ENCODE measurements at regions not wholly inside any gene's neighbourhood (a gene's known extent, or its start where the extent isn't known, plus 50 kb on each side); places are given as distances from the start of the nearest gene placed in this dataset.

DNA sequence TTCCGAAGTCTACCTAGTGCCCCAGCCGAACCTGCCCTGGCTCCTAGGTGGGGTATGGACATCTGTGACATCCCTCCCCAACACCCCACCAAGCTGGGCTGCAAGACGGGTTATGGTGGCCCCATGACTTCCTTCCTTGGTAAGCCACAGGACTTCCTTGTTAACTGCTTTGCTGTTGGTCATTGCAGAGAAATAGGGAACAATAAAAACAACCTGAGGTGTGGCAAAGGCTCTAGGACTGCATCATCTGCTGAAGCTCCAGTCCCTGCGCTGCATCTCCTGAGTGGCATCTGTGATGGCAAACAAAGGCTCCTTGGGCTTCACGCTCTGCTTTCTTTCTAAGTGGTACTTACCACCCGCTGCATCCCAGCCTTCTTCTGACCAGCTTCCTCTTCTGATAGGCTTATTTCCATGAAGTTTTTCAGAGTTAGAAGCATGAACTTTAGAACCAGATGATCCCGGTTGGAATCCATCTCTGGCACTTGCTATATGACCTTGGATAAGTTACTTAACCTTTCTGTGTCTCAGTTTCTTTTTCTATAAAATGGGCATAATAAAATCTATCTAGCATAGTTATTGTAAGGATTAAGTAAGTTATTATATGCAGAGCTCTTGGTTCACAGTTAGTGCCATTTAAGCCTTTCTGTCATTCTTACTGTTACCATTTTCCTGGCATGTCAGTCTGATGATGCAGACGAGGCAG, 216.8 kb downstream of the RPS24 start:
- no peak for DNase-seq

DNA sequence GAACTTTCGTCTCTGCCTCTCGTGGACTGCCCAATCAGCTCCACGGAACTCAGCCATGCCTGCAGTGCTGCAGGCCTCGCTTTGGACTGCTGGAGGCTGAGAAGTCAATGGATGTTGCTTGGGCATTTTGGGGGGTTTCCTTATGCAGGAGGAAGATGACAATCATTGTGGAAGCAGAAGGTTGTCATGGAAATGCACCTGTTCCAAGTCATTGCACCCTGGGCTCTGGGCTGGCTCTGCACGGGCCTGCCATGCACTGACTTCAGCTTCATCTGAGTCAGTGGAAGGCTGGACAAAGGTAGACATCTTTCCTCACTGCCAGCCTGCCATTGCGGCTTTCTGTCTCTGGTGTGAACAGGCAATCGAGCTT, 217.3 kb downstream of the RPS24 start:
- DNase-seq = no peak

DNA sequence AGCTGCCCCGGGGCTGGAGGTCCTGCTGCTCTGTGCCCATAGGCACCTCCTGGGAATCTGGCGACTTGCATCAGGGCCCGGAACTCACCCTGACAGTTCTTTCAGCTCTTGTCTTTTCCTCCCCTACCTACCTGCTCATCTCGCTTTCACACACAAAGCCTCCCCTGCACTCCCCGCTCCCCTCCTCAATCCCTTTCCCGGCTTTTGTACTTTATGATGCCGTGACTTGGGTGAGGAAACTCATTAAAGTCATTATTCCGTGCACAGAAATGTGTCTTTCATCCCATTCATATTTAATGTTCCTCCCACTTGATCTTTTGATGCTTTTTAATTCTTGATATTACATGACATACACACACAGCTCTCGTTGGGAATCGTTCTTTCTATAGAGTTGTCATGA, 218.6 kb downstream of the RPS24 start:
- DNase-seq = no peak

GRCh38 chr10:78253063-78253853, 219.6 kb downstream of the RPS24 start:
- DNase-seq = no peak

DNA sequence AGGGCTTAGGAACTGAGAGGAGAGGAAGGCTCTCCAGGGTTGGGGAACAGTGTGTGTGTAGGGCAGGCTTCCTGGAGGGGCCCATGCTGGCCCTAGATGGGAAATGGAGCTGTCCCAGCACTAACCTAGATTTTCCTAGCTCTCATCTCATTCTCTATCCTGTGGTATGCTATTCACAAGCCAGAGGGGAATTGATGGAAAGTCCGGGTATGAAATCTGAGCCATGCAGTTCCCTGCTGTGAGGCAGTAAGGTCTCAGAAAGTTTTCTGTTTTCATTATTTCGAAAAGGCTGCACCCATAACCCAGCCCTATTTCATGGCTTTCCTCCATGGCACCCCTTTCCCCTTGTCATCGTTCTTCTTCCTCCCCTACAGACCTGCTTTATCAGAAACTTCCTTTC, 220.3 kb downstream of the RPS24 start:
- no peak for DNase-seq

GRCh38 chr10:78255214-78255613, 221.6 kb downstream of the RPS24 start:
- no peak for DNase-seq

DNA sequence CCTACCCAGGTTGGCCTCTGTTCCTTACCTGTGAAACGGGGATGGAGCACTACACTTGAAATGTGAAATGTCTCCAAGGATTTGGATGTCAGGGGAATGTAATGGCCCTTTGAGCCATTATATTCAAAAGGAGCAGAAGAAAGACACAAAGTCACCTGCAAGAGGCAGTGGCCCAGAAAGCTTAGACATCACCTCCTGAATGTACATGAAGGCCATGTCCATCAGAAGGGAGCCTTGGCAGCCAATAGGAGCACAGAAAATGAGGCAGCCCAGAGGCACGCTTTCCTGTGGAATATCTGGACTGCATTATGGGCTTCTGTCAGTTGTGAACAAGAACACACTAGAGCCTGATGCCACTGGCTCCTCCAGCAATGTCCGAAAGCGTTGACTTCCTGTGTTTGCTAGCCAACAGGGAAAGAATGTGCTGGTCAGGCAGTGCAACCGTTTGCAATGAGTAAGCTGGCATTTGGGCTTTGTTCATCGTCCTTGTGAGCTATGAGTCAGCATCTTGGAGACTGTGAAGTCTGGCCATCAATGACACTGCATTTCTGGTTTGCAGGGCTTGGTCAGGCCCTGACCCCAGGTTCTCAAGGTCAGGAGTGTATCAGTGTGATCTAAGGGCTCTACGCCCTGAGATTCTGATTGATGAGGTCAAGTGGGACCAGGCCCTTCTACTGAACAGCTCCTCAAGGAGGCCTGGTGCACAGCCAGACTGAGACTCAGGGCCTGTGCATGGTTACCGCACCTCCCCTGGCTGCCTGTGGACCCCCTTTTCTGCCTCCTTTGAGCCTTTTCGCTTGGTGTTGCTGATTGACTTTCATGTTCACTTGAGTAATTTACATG, 222.4 kb downstream of the RPS24 start:
- no peak for DNase-seq

DNA sequence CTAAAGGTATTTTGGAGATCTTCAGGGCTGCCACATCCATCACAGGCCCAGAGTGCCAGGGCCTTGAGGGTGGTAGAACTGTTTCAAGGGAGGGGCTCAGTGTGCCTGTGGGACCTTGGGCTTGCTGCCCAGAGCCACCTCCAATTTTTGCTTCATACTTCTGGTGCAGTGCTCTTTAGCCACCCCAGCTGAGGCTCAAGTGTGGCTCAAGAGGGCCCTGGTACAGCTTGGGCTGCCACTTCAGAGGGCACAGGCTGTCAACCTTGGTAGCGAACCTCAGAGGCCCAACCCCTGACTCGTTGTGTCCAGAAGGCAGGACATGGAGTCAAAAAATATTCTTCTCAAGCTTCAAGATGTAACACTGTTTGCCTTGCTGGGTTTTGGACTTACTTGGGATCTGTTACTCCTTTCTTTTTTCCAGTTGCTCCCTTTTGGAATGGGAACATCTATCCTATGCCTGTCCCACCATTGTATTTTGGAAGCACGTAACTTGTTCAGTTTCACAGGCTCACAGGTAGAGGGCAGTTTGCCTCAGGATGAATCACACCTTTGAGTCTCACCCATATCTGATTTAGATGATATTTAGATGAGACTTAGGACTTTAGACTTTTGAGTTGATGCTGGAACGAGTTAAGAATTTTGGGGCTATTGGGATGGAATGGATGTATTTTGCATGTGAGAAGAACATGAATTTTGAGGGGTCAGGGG, 224.8 kb downstream of the RPS24 start:
- no peak for DNase-seq

DNA sequence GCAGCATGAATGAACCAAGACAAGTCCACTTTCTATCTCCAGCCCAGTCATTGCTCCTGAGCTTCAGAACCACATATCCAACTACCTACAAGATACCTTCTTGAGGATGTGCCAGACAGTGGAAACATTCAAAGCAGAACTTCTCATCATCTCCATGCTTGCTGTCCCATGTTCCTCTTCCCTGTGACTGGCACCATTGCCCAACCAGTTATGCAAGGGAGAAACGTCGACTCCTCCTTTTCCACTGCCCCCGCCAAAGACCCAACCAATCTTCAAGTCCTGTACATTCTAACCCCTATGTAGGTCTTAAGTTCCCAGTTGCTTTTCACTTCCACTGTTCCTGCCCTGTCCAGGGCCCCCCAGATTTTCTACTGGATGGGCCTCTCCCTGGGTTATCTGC, 225.7 kb downstream of the RPS24 start:
- DNase-seq = no peak

- no peak for DNase-seq
These were observed 226.5 kb downstream of the RPS24 start for GRCh38 chr10:78260141-78260540.

DNA sequence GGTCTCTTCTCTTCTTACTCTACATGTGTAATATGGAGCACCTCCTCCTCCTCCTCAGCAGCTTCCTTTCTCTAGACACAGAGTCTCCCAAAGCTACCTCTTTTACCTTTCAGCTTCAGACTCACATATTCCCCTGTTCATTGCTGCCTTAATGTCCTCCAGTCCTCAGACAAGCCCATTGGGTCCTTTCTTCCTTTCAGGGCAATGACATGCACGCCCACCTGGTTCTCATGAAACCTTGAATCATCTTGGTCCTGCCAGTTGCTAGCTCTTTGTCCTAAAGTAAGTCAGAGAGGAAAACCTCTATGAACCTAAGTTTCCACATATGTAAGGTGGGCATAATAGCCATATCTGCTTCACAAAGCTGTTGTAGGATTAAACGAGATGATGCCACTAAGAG, 227.0 kb downstream of the RPS24 start:
- no peak for DNase-seq

DNA sequence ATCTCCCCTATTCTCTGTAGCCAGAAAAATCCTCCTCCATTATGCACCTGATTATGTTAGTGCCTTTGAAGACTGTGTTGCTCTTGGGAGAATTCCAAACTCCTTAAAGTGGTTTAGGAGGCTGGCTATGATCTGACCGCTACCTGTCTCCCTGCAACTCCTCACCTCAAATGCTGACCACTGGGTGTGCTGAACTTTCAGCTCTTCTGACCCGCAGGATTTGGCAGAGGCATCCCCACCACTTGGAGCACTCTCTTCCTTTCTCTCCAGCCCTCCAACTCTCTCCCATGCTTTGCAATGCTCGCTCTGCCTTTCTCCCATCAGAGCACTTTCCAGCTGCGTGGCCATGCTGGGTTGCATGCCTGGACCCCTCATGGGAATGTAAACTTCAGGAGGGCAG, 227.6 kb downstream of the RPS24 start:
- no peak for DNase-seq

GRCh38 chr10:78262860-78263259, 229.2 kb downstream of the RPS24 start:
- no peak for DNase-seq

- no peak for DNase-seq
These were observed 229.9 kb downstream of the RPS24 start for GRCh38 chr10:78263521-78263988.

- no peak for DNase-seq
These were observed 230.7 kb downstream of the RPS24 start for GRCh38 chr10:78264361-78264760.

- DNase-seq = no peak
These were observed 233.2 kb downstream of the RPS24 start for GRCh38 chr10:78266741-78267469.

- DNase-seq = no peak
These were observed 233.9 kb downstream of the RPS24 start for GRCh38 chr10:78267598-78267997.

GRCh38 chr10:78269060-78269459, 235.4 kb downstream of the RPS24 start:
- no peak for DNase-seq

DNA sequence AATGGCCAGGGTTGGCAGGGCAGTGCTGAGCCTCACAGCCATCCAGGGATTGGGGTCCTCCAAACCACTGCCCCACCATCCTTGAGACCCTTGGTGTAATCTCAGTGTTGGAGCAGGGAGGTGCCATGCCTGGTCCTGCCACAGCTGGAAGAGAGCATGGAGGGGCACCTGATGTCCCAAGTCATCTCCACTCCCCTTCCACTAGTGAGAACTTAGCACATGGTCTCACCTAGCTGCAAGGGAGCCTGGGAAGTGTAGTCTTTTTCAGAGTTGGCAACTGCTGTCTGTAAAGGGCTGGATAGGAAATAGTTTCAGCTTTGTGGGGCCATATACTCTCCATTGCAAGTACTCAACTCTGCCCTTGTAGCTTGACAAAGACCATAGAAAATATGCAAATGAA, 238.7 kb downstream of the RPS24 start:
- DNase-seq = no peak

DNA sequence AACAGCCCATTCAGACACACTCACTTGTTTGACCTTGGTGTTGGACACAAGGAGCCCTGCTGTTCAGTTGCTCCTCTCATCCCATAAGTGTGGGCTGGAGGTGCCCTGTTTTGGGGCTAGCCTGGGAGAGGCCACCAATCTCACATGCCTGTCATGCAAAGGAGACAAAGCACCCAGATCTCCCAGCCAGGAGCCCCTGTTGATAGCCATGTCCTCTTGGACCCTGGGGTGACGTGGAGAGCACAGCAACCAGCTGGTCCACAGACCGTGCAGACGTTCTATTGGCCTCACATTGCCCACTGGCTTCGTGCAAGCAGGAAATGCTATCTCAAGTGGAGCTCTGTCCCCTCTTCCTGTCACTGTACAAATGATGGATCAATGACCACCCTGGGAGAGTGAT, 240.8 kb downstream of the RPS24 start:
- no peak for DNase-seq

GRCh38 chr10:78276139-78276538, 242.5 kb downstream of the RPS24 start:
- no peak for DNase-seq
